Activated CD4-positive, alpha-beta T cell treated with anti-CD3 and anti-CD28 coated beads for 24 hours (primary cell): ENCODE measurements at regions not wholly inside any gene's neighbourhood (a gene's known extent, or its start where the extent isn't known, plus 50 kb on each side); places are given as distances from the start of the nearest gene placed in this dataset.
"Not testable (repeated sequence)": the region's sequence is repeated elsewhere in the genome, so short reads cannot be mapped to it uniquely, and the experiment has no call there.

Source experiments
- DNase-seq, 2 donors: peaks; one replicate each; pipeline ENCODE4 v3.0.0-alpha.2; 2020; ENCODE audit warnings: low read depth in 2 of 2

DNA sequence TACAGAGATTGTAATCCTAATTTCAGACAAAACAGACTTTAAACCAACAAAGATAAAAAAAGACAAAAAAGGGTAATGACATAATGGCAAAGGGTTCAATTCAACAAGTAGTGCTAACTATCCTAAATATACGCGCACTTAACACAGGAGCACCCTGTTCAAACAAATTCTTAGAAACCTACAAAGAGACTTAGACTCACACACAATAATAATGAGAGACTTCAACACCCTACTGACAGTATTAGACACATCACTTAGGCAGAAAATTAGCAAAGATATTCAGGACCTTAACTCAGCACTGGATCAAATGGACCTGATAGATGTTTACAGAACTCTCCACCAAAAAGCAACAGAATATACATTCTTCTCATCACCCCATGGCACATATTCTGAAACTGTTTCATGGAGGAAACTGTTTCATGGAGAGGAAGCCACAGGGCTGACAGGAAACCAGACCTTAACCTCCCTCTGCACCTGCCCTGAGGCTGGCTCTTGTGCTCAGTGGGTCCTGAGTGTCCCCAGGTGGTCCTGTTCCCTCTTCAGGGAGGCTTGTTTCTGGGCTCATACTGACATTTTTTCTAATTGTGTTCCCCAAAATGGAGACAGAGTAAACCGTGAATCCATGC lies 54.7 kb downstream of the OR4M2 start:
- DNase-seq = not testable (repeated sequence)

DNA sequence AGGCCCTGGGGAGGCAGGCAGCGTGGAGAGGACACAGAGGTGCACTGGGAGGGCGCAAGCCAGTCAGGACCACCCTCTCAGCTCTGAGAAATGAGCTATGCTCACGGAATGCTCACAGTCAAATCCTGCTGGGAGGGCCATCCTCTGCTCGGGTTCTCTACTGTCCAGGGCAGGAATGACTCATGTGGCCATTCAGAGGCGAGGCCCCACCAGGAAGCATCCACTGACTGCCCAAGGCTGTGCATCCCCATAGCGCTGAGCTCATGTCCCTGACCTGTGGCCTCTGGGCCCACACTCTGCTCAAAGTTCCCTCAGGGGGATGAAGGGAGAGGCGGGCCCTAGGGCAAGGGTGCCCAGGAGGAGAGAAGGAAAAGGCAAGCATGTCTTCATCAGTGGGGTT lies 57.2 kb downstream of the OR4M2 start:
- DNase-seq = not testable (repeated sequence)

DNA sequence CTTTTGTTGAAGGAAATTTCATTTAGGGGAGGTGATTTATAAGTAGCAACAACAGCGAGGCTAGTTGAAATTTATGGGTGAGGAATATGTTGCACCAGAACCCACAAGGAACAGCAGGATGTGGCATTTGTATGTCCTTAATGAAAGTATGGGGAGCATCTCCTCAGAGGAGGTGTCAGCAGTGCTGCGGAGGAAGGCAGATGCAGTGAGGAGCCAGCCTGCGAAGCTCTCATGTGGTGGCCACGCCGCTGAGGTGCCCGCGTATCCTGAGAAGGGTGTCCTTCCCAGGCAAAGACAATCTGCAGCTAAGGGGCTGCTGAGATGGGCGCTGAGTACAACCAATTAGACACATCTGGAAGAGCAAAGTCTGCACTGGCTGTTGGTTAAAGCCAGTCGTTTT lies 60.8 kb downstream of the OR4M2 start:
- not testable (repeated sequence) for DNase-seq

GRCh38 chr15:22148109-22148508 lies 67.8 kb downstream of the OR4M2 start:
- not testable (repeated sequence) for DNase-seq

DNA sequence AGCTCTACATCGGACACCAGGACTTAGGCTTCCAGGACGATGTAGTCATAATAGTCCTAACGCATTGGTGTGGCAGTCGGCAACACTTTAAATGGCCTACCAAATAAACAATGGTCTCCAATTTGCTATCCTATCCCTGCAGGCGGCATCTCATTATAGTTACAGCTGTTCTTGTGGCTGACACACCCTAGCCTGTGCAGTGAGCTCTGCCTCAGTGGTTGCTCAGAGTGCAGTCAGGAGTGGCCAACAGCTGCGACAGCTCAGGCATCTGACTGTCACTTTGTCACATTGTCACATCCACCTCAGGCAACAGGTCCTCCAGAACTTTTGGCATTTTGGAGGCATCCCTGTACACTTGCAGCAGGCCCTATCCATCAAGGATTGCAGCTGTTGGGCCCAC lies 77.9 kb downstream of the OR4M2 start:
- DNase-seq = not testable (repeated sequence)

GRCh38 chr15:22160283-22160682 lies 80.0 kb downstream of the OR4M2 start:
- not testable (repeated sequence) for DNase-seq

GRCh38 chr15:22160741-22161140 lies 80.4 kb downstream of the OR4M2 start:
- not testable (repeated sequence) for DNase-seq

DNA sequence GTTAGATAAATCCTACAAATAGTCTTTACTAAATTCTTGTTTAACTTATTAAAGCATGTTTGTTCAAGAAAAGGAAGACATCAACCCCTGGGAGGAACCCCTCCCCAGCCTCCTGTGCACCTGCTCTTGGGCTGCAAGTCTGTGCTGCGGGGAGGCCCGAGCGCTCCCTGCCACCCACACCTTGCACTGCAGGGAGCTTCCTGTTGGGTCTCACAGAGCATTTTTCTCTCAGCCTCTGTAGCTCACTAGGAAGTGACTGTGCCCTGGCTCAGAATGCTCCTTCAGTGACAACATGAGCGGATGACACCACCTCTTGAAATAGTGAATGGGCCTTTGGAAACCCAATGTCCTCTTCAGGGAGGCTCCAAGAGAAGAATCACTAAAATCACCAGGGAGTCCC lies 81.1 kb downstream of the OR4M2 start:
- DNase-seq = not testable (repeated sequence)

GRCh38 chr15:22163715-22164114 lies 83.4 kb downstream of the OR4M2 start:
- not testable (repeated sequence) for DNase-seq

DNA sequence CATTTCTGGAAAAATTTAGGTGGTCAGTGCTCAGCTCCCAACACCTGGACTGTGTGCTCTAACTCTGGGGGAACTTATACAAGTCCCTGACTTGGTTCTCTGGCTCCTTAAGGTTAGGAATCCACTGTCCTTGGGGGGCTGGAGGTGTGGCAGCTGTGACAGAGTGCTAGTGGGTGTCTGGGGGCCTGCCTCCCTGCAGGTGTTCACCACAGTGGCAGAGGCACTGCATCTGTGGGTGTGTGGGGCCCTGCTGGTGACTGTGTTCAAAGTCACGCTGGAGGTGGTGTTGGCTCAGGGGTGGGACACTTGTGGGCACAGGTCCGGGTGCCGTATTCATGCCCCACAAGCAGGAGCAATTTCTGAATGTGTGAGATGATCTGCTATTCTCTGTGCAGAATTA lies 87.2 kb downstream of the OR4M2 start:
- DNase-seq = peak in 1 of 2 donors; percentile 1

- DNase-seq = not testable (repeated sequence)
Observed at GRCh38 chr15:22173029-22173998, 93.0 kb downstream of the OR4M2 start.

GRCh38 chr15:22174088-22174487 lies 93.8 kb downstream of the OR4M2 start:
- DNase-seq = not testable (repeated sequence)

GRCh38 chr15:22177965-22178364 lies 97.6 kb downstream of the OR4M2 start:
- not testable (repeated sequence) for DNase-seq

DNA sequence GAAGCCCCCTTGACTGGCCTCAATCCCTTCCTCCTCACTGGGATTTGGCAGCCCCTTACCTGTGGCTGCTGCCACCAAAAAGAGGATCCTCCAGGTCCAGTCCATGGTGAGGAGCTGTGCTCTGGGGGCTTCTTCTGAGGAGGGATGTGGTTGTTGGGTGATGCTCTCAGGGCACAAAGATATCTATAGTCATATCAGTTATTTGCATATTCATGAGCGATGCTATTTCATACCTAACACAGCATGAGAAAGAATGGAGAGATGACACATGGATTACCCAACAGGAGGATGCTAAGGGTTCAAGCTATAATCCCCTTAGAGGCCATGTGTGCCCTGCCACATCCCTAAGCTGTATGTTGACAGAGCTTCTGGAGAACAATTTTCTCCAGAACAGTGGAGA lies 98.1 kb downstream of the OR4M2 start:
- not testable (repeated sequence) for DNase-seq

DNA sequence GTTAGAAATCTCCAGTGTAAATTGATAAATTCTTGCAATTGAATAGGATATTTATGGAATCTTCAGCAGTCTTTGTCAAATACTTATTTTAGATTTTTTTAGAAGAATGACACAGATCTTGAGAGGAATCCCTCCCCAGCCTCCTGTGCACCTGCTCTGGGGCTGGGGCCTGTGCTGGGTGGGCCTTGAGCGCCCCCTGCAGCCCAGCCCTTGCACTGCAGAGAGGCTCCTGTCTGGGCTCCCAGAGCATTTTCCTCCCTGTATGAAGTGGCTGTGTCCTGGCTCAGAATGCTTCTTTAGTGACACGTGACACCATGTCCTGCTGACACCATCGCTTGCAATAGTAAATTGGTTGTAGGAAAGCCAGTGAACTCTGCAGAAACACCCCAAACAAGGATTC lies 98.7 kb downstream of the OR4M2 start:
- DNase-seq = not testable (repeated sequence)

DNA sequence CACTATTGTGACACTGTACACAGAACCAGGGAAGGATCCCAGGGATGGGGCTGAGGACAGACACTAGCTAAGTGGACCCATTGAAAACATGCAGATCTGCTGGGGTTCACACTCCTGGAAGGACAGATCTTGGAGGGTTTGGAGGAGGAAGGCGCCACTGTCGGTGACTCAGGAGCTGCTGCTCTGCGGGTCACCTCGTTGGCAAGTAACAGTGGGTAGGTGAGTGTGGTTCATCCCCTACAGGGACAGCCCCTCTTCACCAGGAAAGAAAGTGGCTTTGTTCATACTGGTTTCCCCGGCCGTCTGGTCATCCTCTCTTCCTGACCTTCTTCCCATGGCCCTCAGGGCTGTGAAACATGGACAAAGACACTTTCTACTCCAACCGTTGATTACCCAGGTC lies 100.3 kb downstream of the OR4M2 start:
- DNase-seq = not testable (repeated sequence)

- DNase-seq = not testable (repeated sequence)
Observed at GRCh38 chr15:22184678-22185077, 104.4 kb downstream of the OR4M2 start.

DNA sequence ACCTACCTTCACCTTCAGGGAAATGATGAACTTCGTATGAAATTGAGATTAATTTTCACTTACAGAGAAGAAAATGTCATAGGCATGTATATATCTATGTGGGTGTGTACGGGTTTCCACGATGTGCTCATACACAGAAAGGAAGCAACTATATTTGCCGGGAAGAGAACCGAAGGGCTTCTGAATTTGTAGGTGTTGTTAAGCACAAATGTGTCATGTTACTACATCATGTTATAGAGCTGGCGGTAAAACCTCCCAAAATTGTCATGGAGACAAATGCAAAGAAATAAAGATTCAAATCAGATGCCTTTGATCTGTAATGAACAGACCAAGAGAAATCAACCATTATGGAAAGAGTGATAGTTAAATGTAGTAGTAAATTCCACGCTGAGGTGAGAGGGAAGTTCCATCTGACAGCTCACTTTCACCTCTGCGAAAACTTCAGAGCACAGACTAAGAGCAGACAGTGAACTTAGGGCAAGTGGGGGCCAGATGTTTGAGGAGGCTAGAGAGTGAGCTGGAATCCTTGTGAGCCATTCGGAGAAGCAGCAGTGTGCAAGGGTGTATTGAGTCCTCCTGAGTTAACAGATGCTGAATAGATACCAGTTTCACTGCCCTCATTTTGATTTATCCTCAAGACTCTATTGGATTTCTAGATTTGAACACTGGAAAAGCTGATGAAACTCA lies 106.7 kb downstream of the OR4M2 start:
- DNase-seq = not testable (repeated sequence)

DNA sequence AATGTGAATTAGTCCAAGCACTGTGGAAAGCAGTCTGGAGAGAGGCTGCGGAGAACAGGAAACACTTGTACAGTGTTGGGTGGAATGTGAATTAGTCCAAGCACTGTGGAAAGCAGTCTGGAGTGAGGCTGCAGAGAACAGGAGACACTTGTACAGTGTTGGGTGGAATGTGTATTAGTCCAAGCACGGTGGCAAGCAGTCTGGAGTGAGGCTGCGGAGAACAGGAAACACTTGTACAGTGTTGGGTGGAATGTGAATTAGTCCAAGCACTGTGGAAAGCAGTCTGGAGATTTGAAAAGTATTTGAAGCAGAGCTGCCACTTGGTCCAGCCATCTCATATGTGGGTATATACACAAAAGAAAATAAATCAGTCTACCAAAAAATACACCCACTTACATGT lies 111.5 kb downstream of the OR4M2 start:
- DNase-seq = not testable (repeated sequence)

DNA sequence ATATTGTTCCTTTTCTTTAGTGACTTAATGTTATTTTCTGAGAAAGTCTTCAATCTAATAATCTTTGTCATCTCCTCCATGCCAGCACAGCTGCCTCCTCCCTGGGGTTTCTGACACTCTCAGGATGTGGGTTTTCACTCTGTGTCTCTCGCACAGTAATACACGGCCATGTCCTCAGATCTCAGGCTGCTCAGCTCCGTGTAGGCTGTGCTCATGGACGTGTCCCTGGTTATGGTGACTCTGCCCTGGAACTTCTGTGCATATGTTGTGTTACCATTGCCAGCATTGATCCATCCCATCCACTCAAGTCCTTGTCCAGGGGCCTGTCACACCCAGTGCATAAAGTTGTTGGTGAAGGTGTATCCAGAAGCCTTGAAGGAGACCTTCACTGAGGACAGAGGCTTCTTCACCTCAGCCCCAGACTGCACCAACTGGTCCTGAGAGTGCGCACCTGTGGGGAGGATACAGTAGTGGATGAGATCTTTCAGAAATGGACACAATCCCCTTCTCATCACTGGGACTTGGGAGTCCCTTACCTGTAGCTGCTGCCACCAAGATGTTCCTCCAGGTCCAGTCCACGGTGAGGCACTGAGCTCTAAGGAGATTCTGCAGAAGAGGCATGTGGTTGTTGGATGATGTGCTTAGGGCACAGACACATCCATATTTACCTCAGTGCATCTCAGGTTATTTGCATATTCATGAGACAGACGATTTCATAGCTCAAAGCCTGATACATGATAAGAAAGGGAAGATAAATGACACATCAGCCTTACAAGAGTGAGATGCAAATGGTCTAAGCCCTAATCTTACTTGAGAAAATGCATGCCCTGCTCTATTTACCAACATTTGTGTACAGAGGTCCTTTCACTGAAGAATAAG lies 114.7 kb downstream of the OR4M2 start:
- DNase-seq = not testable (repeated sequence)

- not testable (repeated sequence) for DNase-seq
Observed at GRCh38 chr15:22196423-22196822, 116.1 kb downstream of the OR4M2 start.
